OCI-LY1 (cell line): ENCODE measurements at regions not wholly inside any gene's neighbourhood (a gene's known extent, or its start where the extent isn't known, plus 50 kb on each side); places are given as distances from the start of the nearest gene placed in this dataset.

Experiments used
- H2AFZ ChIP-seq: fragments of 200-600 bp; sonication (generic), shearing (Covaris generic); 2 replicates; pipeline ENCODE4 v1.6.0; 2014; ENCODE audit warnings: antibody characterized with exemption, mild to moderate bottlenecking, low read length
- H3F3A ChIP-seq: fragments of 200-600 bp; sonication (generic), shearing (Covaris generic); 2 replicates; pipeline ENCODE4 v1.6.0; 2014; ENCODE audit warnings: mild to moderate bottlenecking, antibody characterized with exemption, low read length, moderate library complexity; ENCODE audit not compliant: insufficient read depth
- H3K27ac ChIP-seq: fragments of 200-600 bp; sonication (generic); 2 replicates; pipeline ENCODE4 v1.5.1; 2014; ENCODE audit warnings: low read length, mixed run types, mild to moderate bottlenecking, low read depth; ENCODE audit not compliant: poor library complexity, severe bottlenecking
- H3K27me3 ChIP-seq: fragments of 200-600 bp; sonication (generic); 2 replicates; pipeline ENCODE4 v1.6.0; 2014; ENCODE audit warnings: antibody characterized with exemption, mild to moderate bottlenecking, low read length, moderate library complexity; ENCODE audit not compliant: insufficient read depth
- H3K36me3 ChIP-seq: fragments of 200-600 bp; sonication (generic); 2 replicates; pipeline ENCODE4 v1.6.1; 2014; ENCODE audit warnings: mild to moderate bottlenecking, antibody characterized with exemption, low read length, moderate library complexity, mixed read lengths; ENCODE audit not compliant: insufficient read depth
- H3K4me1 ChIP-seq: fragments of 200-600 bp; sonication (generic); 2 replicates; pipeline ENCODE4 v1.5.1; 2014; ENCODE audit warnings: mild to moderate bottlenecking, low read length, moderate library complexity; ENCODE audit not compliant: insufficient read depth, severe bottlenecking
- H3K4me2 ChIP-seq: fragments of 200-600 bp; sonication (generic), shearing (Covaris generic); 2 replicates; pipeline ENCODE4 v1.6.1; 2014; ENCODE audit warnings: low read length
- H3K4me3 ChIP-seq: fragments of 200-600 bp; sonication (generic); 2 replicates; pipeline ENCODE4 v1.5.1; 2014; ENCODE audit warnings: low read length, low read depth, mild to moderate bottlenecking, mixed read lengths; ENCODE audit not compliant: poor library complexity, severe bottlenecking
- H3K79me2 ChIP-seq: fragments of 200-600 bp; shearing (Covaris generic); 2 replicates; pipeline ENCODE4 v1.6.1; 2016; ENCODE audit warnings: mixed run types, low read length, mixed read lengths; ENCODE audit not compliant: insufficient read depth
- H3K9ac ChIP-seq: fragments of 200-600 bp; sonication (generic), shearing (Covaris generic); 2 replicates; pipeline ENCODE4 v1.6.1; 2014; ENCODE audit warnings: mild to moderate bottlenecking, low read length, mixed read lengths
- H3K9me2 ChIP-seq: fragments of 200-600 bp; sonication (generic), shearing (Covaris generic); 2 replicates; pipeline ENCODE4 v1.6.1; 2014; ENCODE audit warnings: low read depth, mild to moderate bottlenecking, low read length, mixed read lengths
- H3K9me3 ChIP-seq: fragments of 200-600 bp; shearing (Covaris generic); 2 replicates; pipeline ENCODE4 v1.6.1; 2014; ENCODE audit warnings: low read length, mixed read lengths
- H4K20me1 ChIP-seq: fragments of 200-600 bp; sonication (generic), shearing (Covaris generic); 2 replicates; pipeline ENCODE4 v1.6.0; 2016; ENCODE audit warnings: mild to moderate bottlenecking, low read length; ENCODE audit not compliant: insufficient read depth
- EZH2 ChIP-seq: fragments of 200-600 bp; sonication (generic), shearing (Covaris generic); IDR thresholded peaks from 2 replicates; pipeline ENCODE4 v1.8.0; 2017; ENCODE audit warnings: borderline replicate concordance, mixed run types, mild to moderate bottlenecking, antibody characterized with exemption, low read length, moderate library complexity, mixed read lengths
- TF ChIP-seq, protein P1 (sequence below): fragments of 200-600 bp; sonication (generic), shearing (Covaris generic); IDR thresholded peaks from 2 replicates; pipeline ENCODE4 v1.5.1; 2017; ENCODE audit warnings: mild to moderate bottlenecking, antibody characterized with exemption, low read length, moderate library complexity, mixed read lengths

GRCh38 chr19:31903979-31904378 is 441.4 kb upstream of the ZNF507 start:
- no peaks in the 10 kb centered on the region for H3K9me3 ChIP-seq
- no peaks in the 10 kb centered on the region for H3F3A ChIP-seq
- no peak overlapping the region for H3K4me2 ChIP-seq
- no peak overlapping the region for H3K27ac ChIP-seq
- TF ChIP-seq, protein P1, sequence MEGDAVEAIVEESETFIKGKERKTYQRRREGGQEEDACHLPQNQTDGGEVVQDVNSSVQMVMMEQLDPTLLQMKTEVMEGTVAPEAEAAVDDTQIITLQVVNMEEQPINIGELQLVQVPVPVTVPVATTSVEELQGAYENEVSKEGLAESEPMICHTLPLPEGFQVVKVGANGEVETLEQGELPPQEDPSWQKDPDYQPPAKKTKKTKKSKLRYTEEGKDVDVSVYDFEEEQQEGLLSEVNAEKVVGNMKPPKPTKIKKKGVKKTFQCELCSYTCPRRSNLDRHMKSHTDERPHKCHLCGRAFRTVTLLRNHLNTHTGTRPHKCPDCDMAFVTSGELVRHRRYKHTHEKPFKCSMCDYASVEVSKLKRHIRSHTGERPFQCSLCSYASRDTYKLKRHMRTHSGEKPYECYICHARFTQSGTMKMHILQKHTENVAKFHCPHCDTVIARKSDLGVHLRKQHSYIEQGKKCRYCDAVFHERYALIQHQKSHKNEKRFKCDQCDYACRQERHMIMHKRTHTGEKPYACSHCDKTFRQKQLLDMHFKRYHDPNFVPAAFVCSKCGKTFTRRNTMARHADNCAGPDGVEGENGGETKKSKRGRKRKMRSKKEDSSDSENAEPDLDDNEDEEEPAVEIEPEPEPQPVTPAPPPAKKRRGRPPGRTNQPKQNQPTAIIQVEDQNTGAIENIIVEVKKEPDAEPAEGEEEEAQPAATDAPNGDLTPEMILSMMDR = no peak
- TF ChIP-seq EZH2 = no peak
- no peaks in the 10 kb centered on the region for H3K27me3 ChIP-seq
- no peaks in the 10 kb centered on the region for H3K4me1 ChIP-seq
- no peaks in the 10 kb centered on the region for H3K9me2 ChIP-seq
- no peaks in the 10 kb centered on the region for H3K36me3 ChIP-seq
- H4K20me1 ChIP-seq = no peaks in the 10 kb centered on the region
- no peak overlapping the region for H2AFZ ChIP-seq
- H3K9ac ChIP-seq = no peak overlapping the region
- H3K4me3 ChIP-seq = no peak overlapping the region
- no peaks in the 10 kb centered on the region for H3K79me2 ChIP-seq

DNA sequence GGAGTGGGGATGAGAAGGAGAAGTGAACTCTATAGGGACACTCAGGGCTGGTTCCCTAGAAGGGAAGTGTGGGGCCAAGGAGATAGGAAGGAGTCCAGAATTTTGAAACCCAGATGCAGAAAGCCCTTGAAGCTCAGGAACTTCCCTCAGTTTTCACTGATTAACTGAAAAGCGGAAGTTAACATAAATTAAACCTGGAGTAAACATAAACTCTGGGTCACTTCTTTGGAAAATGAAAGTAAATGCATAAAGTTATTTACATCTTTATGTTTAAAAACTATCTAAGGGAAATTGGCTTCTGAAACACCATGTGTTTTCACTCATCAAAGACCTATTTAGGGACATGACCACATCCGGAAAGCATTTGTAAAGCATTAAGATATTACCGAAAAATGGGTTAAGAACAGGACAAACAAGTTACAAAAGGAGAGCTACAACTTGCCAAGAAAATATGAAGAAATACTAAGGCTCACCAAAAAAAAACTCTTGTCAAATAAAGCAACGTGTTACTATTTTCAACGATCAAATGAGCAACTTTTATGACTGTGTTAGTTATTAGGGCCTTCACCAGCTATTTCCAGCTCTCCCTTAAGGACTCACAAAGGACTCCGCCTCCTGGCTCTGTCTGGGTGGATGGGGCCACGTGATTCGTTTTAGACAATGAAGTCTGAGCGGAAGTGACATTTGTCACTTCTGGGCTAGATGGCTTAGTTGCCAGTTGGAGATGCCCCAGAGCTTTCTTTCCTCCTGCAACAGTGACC is 439.1 kb upstream of the ZNF507 start:
- H3K4me3 ChIP-seq = no peak overlapping the region
- no peak overlapping the region for H2AFZ ChIP-seq
- no peaks in the 10 kb centered on the region for H3K9me3 ChIP-seq

GRCh38 chr19:31907661-31908060 is 437.7 kb upstream of the ZNF507 start:
- no peak overlapping the region for H3K9ac ChIP-seq
- H3K4me3 ChIP-seq = no peak overlapping the region
- no peaks in the 10 kb centered on the region for H3K27me3 ChIP-seq
- no peak overlapping the region for H2AFZ ChIP-seq
- H3K9me3 ChIP-seq = no peaks in the 10 kb centered on the region
- H3K79me2 ChIP-seq = no peaks in the 10 kb centered on the region
- H3K9me2 ChIP-seq = no peaks in the 10 kb centered on the region
- no peak overlapping the region for H3K27ac ChIP-seq
- TF ChIP-seq, protein P1 = no peak
- TF ChIP-seq EZH2 = no peak
- H3K4me2 ChIP-seq = no peak overlapping the region
- no peaks in the 10 kb centered on the region for H3K36me3 ChIP-seq
- no peaks in the 10 kb centered on the region for H4K20me1 ChIP-seq
- no peaks in the 10 kb centered on the region for H3F3A ChIP-seq
- no peaks in the 10 kb centered on the region for H3K4me1 ChIP-seq

More for the DNA sequence above, 439.1 kb upstream of the ZNF507 start:
- no peaks in the 10 kb centered on the region for H3F3A ChIP-seq
- H3K27me3 ChIP-seq = no peaks in the 10 kb centered on the region
- no peaks in the 10 kb centered on the region for H3K9me2 ChIP-seq
- no peak for TF ChIP-seq EZH2
- TF ChIP-seq, protein P1 = no peak
- H3K9ac ChIP-seq = no peak overlapping the region
- no peaks in the 10 kb centered on the region for H3K79me2 ChIP-seq
- no peaks in the 10 kb centered on the region for H4K20me1 ChIP-seq
- H3K4me2 ChIP-seq = no peak overlapping the region
- H3K4me1 ChIP-seq = no peaks in the 10 kb centered on the region
- H3K36me3 ChIP-seq = no peaks in the 10 kb centered on the region
- H3K27ac ChIP-seq = no peak overlapping the region
